ENCODE measurements at regions not wholly inside any gene's neighbourhood (a gene's known extent, or its start where the extent isn't known, plus 50 kb on each side); places are given as distances from the start of the nearest gene placed in this dataset.
"Not testable (repeated sequence)": the region's sequence is repeated elsewhere in the genome, so short reads cannot be mapped to it uniquely, and the experiment has no call there.

GRCh38 chr1:41994195-41994894 is 75.6 kb upstream of the HIVEP3 start:
- DNase-seq (ENCODE audit: low read depth in 2 of 2, low spot score in 1 of 2), result no peak

DNA sequence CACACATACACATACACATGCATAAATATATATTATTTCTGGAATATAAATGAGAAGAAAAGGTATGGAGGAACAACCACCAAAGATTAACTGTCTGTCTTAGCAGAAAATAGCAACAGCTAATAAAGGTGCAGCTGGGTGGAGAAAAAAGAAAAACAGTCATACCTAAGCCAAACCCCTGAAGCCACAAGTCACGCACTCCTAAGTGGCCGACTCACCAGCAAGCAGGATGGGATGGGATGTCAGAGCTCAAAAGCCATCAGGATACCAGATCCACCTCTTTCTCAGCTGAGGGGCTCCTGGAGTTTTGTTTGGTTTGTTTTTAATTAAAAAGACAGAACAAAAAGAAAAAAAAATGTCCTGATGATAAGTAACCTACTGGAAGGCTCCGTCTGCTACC is 64.7 kb upstream of the HIVEP3 start:
- DNase-seq (ENCODE audit: low read depth in 2 of 2, low spot score in 1 of 2), result no peak

GRCh38 chr1:41981796-41982195 is 63.1 kb upstream of the HIVEP3 start:
- DNase-seq (ENCODE audit: low read depth in 2 of 2, low spot score in 1 of 2), result no peak

- no peak for DNase-seq (ENCODE audit: low read depth in 2 of 2, low spot score in 1 of 2)
Observed at GRCh38 chr1:41980827-41981653, 62.3 kb upstream of the HIVEP3 start.

DNA sequence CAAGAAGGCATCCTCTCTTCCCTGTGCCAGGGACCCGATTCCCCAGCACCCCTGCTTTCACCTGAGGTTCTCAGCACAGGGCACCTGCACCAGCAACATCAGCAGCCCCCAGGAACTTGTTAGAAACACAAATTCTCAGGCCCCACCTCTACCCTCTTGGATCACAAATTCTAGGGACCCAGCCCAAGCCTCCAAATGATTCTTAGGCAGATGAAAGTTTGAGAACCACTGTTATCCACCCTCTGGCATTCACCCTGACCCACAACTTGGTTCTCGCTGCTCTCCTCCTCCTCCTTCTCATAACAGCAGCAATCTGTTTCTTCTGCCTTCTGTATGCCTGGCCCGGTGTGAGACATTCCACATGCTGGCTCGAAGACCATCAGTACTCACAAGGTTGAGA is 60.3 kb upstream of the HIVEP3 start:
- no peak for DNase-seq (ENCODE audit: low read depth in 2 of 2, low spot score in 1 of 2)

DNA sequence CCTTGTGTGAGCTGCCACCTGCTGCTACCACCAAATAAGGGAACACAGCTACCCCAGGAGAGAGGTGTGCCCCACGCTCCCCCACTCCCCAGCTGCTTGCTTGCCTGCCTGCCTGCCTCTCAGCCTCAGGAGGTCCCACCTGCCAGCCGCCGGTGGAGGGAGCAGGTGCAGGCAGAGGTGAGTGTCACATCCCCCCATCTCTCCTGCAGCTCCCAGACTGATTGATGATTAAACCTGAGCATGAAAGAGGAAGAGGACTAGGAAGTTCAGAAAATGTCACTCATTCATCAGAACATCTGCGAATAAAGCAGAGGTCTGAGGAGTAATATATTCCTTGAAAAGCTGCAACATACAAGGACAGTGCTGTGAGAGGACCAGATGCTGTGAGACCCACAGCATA is 58.6 kb upstream of the HIVEP3 start:
- no peak for DNase-seq (ENCODE audit: low read depth in 2 of 2, low spot score in 1 of 2)

- DNase-seq (ENCODE audit: low read depth in 2 of 2, low spot score in 1 of 2), result no peak
Observed at GRCh38 chr1:41976671-41977070, 57.9 kb upstream of the HIVEP3 start.

DNA sequence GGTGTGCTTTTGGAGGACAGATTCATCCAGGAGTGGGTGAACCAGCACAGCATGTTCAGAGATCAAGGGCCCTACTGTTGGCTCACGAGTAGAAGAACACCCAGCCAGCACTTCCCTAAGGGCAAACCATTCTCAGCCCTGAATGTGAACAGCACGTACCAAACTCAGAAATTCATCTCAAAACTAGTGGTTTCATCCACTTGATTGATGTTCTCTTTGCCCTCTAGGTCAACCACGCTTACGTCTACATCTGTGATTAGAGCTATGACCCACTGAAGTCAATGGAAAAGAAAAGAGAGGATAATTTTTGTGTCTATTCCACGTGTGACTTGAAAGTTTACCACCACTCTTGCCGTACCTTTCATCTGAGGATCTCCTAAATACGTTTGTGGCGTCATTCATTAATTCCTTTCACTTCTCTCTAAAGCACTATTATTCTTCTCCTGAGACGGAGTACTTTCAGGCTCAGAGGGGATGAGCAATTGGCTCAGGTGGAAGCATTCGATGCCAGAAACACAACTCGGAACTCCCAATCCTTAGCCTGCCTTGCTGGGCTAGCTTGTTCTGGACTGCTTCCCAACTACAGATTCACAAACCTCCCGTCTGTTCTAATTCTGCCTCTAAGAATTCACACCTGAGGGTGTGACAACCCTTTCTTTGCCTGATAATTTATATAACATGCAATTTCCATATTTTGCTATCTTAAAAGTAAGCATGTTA is 57.3 kb upstream of the HIVEP3 start:
- DNase-seq (ENCODE audit: low read depth in 2 of 2, low spot score in 1 of 2), result no peak

GRCh38 chr1:41975121-41975520 is 56.4 kb upstream of the HIVEP3 start:
- no peak for DNase-seq (ENCODE audit: low read depth in 2 of 2, low spot score in 1 of 2)

- not testable (repeated sequence) for DNase-seq (ENCODE audit: low read depth in 2 of 2, low spot score in 1 of 2)
Observed at GRCh38 chr1:41968557-41968956, 49.8 kb upstream of the HIVEP3 start.
